Activated CD8-positive, alpha-beta memory T cell treated with anti-CD3 and anti-CD28 coated beads for 4 hours (primary cell): ENCODE measurements at regions not wholly inside any gene's neighbourhood (a gene's known extent, or its start where the extent isn't known, plus 50 kb on each side); places are given as distances from the start of the nearest gene placed in this dataset.
"Not testable (repeated sequence)": the region's sequence is repeated elsewhere in the genome, so short reads cannot be mapped to it uniquely, and the experiment has no call there.

Experiments
- DNase-seq, 2 donors: peaks; one replicate each; pipeline ENCODE4 v3.0.0-alpha.2; 2020; ENCODE audit warnings: low read depth in 2 of 2

DNA sequence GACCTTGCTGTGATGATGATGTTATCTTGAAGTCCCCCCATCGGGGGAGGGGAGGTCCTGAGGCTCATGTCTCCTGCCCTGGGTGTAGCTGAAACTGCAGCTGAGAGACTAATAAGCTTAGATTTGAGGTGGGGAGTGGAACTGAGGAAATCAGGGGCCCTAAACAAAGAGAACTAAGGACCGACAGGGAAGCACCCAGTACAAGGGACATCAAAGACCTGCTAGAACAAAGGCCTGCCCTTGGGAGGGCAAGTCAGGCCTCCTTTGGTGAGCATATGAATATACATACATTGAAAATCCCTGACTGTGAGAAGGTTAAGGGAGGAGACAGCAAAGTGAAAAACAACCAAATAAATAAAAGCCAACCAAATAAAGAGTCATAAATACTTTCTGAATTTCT lies 1132.5 kb upstream of the CELF4 start:
- DNase-seq, result no peak

DNA sequence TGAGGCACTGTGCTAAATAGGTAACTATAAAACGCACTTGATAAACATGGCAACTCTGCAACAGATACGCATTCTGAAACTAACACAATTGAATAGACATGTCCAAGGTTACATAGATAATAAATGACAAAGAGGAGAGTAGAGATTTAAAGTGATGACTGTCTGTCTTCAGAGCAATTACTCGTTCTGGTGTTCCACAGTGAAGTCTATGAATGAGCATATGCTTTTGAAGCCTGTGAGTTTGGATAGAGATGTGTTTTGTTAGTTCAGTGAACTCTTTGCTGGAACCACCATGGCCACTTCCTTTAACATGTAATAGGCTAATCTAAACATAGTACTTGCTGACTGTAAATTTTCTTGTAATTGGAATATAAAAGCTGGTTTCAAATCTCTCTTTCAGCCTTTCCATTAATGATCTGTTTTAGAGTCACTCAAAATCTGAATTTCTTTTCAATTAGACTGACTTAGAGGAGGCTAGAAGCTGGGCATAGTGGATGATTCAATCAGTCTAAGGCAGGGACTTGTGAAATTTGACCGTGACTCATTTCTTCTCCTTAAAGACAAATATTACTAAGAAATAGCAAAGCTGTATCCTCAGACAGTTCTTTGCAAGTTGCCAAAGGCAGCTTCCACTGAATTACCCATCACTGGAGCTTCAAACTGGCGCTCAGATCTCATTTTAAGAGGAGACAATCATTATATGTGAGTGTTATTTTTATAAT lies 1130.1 kb upstream of the CELF4 start:
- DNase-seq, result no peak

DNA sequence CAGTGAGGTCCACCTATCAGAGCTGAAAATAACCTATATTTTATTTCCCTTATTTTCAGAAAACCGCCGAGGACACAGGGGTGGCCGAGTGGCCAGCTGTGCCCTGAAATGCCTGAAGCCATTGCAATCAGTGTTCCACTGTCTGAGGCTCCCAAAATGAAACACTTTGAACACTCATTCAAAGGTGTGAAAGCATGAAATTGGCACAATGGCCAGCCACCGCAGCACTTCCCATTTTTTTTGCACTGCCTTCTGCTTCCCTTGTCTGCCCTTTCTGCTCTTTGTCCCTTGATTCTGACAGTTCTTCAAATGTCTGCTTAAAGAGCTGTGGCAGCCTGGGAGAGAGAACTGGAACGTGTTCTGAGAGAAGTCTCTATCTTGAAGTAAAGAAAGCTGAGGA lies 1127.5 kb upstream of the CELF4 start:
- no peak for DNase-seq

DNA sequence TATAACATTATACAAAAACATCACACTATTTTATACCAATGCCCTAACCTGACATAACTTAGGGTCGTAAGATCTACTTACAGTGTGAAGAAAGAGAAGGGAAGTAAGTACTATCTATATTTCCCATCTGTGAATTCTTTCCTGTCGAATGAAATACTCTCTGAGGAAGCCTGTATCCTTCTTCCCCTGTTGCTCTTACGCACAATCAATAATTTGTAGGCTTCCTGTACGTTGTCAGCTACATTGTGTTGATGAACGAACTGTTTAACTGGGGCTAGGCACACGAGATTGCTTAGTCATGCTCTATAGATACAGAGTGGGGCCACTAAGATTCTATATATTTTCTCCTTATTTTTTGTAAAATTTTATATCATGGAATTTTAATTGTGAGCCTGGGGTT lies 1125.0 kb upstream of the CELF4 start:
- no peak for DNase-seq

DNA sequence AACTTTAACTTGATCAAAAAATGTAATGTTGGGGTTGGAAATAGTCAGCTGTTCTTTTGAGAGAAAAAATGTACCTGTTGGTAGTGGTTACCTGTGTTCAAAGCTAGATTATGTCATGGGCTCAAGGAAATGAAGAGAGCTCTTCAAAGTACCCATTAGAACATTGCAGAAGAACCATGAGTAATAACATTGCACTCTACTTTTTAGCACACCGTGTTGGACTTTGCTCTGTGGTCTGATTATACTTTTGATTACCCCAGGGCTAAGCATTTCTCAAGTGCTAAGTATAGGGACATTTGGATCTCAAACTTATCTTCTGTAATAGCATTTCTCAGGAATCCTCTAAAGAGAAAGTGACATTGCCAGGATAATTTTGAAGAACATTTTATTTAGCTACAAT lies 1122.8 kb upstream of the CELF4 start:
- DNase-seq, result no peak

DNA sequence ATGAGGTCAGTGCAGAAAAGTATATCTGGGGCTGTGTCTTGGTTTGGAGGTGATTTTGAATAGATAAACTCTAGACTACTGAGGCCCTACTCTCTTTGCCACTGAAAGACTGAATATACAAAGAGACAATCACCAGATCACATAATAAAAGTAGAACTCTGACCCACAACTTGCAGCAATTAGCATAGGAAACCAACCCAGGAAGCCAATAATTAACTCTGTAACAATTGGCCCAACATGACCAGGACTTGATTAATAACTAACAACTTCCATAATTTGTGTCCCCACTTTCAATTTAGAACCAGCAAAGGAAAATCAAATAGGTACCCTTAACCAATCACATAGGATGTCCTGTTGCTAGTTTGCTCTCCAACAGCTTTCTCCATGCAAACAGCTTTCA lies 1104.9 kb upstream of the CELF4 start:
- DNase-seq, result no peak

DNA sequence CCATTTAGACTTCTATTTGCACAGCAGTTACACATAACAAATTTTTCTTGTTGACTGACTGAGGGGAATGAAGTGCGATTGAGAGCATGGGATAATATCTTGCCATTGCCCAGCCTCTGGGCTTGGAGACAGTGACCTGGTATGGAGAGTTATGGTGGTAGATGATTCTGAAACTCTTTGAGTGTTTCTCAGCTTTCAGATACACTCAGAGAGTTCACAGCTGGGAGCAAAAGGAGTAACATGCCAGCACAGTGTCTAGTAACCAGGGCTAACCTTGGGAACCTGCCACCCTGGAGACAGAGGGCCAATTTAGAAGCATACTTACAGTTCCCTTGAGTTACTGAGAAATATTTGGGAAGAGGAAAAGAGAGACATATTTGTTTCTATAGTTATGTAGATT lies 1099.3 kb upstream of the CELF4 start:
- DNase-seq, result no peak

DNA sequence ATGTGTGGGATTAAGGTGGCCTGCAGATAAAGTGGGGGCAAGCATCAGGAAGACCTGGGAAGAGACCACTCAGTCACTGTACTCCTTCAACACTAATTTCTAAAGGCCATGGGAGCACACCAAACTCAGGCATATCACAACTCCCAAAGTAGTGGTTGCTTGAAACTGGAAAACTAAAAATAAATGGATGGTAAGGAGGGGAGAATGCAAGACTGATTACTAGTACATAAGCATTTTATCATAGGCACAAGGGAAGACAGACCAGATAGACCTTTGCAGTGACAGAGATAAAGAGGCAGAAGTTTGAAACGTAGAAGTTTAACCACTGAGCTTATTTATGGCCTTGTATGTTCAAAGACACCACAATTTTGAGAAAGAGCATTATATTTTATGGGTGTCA lies 1098.1 kb upstream of the CELF4 start:
- DNase-seq, result no peak

DNA sequence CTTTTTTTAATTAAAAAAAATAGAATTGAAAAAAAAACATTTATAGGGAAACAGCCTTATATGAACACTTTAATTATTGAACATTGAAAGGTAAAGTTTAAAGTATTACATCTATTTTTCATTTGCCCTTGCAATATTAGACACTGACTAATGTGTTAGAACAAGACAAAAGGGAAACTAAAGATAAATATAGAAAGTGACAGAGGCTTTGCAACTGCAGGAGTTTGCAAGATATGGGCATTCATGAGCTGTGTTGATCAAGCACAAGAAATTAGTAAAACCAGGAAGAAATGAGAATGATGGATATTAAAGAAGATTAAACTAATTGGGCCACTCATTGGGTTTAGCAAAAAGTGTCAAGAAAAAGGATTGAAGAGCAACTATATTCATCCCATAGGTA lies 1097.7 kb upstream of the CELF4 start:
- no peak for DNase-seq

DNA sequence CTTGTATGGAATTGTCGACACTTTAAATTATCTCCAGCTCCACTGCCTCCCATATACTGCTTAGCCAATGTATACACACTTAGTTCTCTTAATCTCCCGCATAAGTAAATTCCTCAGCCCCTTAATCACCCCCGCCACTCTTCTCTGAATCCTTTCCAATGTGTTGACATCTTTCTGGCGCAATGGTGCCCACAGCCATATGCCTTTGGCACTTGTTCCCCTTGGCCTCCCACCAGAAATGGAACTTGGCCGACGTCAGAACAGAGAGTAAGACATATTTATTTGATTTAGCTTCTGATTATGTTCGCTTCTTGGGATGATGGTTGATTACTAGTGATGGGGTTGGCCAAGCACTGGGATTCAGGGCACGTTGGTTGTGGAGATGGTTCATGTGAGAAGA lies 1089.3 kb upstream of the CELF4 start:
- no peak for DNase-seq

DNA sequence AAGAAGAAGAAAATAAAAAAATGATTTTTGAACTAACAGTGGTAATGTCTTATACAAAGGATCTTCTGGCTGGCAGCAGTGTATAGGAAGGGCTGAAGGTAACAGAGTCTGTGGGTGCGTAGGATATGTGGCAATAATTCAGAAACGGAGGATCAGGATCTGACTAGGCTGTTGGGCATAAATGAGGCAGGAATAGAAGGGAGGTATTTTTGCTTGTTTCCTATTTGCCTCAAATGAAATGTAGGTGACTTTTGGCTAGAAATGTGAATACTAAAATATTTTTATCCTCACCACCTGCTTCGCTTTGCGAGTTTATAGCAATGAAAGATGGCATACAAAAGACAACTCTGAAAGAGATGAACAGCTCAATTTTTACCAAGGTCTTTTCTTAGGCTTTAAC lies 1086.1 kb upstream of the CELF4 start:
- DNase-seq, result no peak

DNA sequence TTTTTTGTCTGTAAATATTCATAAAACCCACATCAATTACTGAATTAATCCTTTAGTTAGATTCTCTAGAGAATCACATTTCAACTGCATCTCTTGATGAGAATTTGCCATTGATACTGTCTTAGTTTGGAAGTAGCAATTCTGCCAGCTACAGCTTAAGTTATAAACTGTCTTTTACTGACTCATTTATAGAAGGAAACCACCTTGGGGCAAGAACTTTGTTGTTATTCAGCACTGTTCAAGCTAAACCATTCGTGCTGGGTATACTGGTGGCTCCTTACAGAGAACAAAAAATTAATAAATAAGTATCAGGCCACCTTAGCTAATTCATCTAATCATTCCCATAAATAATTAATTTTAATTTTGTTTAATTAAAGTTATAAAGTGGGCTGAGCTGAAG lies 1082.6 kb upstream of the CELF4 start:
- no peak for DNase-seq

DNA sequence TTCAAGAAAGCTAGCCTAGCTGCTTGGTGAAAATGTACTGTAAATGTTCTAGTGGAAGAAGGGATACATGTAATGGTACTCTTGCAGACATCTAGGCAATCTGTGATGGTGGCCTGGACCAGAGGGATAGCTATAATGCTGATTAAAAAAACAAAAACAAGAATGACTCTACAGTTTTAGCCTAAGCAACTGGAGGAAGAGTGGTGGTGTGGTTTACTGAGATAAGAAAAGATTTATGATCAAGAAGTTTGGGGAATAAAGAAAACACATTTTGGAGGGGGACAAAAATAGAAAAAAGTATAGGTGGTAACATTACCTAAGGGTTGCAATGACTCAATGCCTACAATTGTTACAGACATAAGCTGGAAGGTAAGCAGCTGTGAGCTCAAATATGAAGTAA lies 1080.7 kb upstream of the CELF4 start:
- DNase-seq, result no peak

DNA sequence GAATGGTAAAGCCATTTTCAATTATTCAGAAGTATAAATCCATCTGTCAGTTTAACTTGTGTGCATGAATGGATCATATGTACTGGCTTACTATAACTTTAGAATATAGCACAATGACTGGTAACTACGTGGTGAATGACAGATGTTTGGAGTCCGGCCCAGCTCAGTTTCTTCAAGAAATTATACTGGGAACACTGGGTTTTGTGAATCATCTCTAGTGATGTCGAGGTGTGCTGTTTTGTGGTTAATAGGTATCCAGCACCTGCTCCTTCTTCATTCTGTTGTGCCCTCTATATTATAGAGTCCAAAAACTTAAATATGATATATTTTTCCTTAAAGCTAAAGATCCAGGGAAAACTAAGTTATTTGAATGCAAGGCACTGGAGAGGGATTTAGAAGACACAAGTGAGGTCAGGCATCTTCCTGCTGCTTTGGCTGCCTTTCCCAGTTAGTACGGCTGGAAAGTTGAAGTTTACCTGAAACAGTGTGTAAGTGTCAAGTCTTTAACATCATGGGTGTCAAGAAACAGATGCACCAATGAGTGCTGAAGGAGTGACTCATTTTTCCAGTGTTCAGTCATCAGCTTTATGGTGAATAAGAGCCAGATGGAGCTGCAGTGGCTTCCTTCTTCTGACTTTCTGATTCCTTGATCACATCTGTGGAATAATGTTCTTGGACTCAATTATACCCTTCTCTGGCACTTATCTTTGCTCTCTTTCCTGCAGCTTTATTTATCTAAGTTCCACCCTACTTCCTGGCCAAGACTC lies 1079.5 kb upstream of the CELF4 start:
- DNase-seq, result no peak

DNA sequence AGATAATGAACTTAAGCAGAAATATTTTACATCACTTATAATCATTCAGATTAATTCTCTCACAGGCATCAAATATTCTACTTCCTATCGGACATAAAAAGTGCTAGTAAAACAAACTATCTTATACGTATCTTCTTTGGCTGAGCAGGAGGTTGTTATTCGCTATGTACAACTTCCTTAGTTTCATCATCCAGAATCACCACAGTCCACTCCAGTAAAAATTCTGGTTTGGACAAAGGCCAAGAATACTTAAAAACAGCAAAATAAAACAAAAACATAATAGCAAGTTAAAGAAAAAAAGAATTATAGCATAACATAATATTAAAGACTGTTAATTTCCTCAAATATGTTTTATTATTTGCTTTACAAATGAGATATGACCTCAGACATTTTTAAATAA lies 1077.1 kb upstream of the CELF4 start:
- no peak for DNase-seq

DNA sequence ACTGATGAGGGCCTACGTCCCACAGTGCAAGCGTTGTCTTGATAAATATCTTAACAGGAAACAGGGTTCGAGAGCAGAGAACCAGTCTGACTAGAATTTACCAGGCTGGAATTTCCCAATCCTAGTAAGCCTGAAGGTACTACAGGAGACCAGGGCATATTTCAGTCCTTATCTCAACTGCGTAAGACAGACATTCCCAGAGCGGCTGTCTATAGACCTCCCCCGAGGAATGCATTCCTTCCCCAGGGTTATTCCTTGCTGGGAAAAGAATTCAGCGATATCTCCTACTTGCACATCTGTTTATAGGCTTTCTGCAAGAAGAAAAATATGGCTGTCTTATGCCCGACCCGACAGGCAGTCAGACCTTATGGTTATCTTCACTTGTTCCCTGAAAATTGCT lies 1074.1 kb upstream of the CELF4 start:
- DNase-seq, result not testable (repeated sequence)

DNA sequence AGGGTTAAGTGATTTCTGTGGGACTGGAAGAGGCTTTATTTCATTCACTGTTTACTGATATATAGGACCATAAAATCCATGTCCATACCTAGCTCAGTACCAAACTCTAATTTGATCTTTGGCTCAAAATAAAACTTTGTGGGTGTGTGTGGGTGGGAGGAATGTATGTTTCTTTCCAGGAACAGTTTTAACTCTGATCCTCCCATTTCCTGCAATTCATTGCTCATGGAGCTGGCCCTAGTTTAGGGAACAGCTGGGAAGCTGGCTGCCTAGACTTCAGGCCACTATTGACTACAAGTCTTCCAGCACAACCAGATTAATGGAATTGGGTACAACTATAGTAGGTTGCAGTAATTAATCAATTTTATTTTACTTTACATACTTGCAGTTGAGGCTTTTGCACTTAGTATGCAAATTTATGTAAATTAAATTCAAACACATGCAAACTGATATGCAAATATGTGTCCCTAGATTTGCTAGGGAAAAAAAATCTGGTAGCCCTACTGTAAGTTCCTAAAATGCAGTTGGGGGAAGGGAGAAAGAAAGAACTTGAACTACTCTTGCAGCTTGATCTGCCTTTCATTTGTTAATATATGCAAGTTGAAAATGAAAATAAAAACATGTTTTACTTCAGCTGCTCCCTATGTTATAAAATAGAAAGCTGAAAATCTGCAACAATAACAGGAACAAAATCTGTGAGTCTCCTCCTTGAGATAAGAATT lies 1070.3 kb upstream of the CELF4 start:
- no peak for DNase-seq

DNA sequence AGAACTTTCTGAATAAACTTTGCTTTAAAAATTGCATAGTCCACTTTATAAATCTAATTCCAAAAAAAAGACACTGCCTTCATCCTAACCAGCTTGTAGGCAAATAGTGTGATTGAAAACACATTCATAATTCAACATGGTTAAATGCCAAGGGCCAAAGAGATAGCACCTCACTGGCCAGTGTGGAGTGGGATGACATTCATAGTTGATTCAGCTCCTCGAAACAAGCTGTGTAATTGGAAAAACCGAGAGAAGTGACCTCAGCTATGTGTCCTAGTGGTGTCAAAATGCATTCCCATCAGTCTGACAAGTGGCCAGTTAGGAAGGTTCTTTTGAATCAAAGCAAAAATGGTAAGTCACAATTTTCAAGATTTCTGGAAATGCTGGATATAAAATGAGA lies 1068.5 kb upstream of the CELF4 start:
- no peak for DNase-seq

DNA sequence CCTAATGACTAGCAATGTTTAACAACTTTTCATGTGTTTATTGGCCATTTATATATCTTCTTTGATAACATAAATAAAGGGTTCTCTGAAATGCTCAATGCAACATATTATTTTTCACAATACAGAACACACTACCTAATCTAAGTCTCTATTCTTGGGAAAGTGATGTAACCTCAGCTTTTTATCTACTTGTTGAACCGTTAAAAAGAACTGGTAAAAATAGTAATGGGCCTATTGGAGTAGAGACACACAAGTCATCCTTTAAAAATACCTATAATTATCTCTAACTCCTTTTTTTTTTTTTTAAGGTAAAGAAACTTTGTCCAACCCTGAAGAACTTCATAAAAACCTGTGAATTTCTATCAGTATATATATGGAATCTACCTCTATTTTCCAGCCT lies 1067.7 kb upstream of the CELF4 start:
- DNase-seq, result no peak

DNA sequence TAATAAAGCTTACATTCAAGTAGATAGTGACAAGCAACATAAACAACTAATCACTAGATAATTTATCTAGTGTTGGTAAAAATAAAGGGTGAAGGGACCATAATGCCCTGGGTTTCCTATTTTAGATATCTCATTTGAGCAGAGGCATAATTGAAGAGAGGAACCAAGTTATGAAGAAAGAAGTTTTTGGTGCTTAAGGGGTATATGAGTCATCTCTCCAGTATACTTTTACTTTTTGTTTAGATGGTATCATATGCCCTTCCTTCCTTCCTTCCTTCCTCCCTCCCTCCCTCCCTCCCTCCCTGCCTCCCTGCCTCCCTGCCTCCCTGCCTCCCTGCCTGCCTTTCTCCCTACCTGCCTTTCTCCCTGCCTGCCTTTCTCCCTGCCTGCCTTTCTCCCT lies 1053.5 kb upstream of the CELF4 start:
- DNase-seq, result no peak

DNA sequence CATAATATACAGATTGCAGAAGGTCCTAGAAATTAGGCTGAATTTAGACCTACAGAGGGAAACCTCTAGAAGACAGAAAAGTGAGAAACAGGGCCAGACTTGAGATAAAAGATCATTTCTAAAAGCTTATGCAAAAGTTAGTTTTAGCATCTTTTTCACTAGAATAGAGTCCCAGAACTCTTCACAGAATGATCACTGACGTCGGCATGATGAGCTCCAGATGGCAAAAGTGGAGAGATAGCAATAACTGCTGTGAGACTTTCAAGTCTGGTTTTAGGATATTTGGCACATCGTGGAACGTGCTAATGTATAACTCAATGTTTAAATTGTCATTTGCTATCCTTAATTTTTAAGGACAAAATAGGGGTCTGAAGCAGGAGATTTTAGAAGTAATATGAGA lies 1050.7 kb upstream of the CELF4 start:
- no peak for DNase-seq

DNA sequence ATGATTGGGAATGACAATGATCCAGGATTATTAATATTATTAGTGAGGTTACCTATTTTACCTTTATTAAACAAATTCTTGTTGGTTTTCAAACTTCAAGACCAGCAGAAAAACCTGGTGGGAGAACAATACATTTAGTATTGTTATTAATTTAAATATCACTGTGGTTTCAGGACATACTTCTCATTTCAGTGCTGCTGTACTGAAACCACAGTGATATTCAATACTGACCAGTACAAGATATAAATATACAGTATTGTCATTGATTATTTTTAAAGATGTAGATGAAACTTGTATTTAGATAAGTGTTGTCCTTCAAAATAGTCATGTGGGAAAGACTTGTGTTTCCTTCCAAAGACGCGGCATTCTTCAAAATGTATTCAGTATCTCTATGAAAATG lies 1047.3 kb upstream of the CELF4 start:
- no peak for DNase-seq
